HepG2 (cell line): ENCODE measurements at regions not wholly inside any gene's neighbourhood (a gene's known extent, or its start where the extent isn't known, plus 50 kb on each side); places are given as distances from the start of the nearest gene placed in this dataset.

Experiments used
- AGO1 ChIP-seq: fragments of 200-400 bp; formaldehyde crosslinking; IDR thresholded peaks from 2 replicates; pipeline ENCODE4 v1.6.1; 2017; ENCODE audit warnings: mild to moderate bottlenecking, low read depth, low read length, moderate library complexity; ENCODE audit not compliant: poor library complexity, severe bottlenecking
- FOXO1 ChIP-seq: sonication (generic); formaldehyde crosslinking; IDR thresholded peaks from 2 replicates; pipeline ENCODE4 v1.4.0; 2020; ENCODE audit warnings: missing genetic modification reagents
- HNRNPL ChIP-seq: fragments of 200-400 bp; formaldehyde crosslinking; IDR thresholded peaks from 2 replicates; pipeline ENCODE4 v1.6.1; 2017; ENCODE audit warnings: mild to moderate bottlenecking, low read depth, low read length
- IKZF5 ChIP-seq: IDR thresholded peaks from 2 replicates; pipeline ENCODE4 v1.6.1; 2018; ENCODE audit warnings: missing genetic modification reagents, mild to moderate bottlenecking, missing compliant biosample characterization
- SOX6 ChIP-seq, 2 experiments: fragments of 450-650 bp in 1 of 2; sonication (generic) in 1 of 2; formaldehyde crosslinking in 1 of 2; IDR thresholded peaks; 2 replicates each; pipeline versions ENCODE4 v1.4.0 to v1.6.1; 2017 to 2020; ENCODE audit warnings: antibody characterized with exemption in 1 of 2, mild to moderate bottlenecking in 1 of 2, missing genetic modification reagents in 1 of 2
- TBP ChIP-seq: sonication (generic); formaldehyde crosslinking; IDR thresholded peaks from 2 replicates; pipeline ENCODE4 v1.5.0; 2020; ENCODE audit warnings: missing genetic modification reagents
- ZBTB37 ChIP-seq: sonication (generic); formaldehyde crosslinking; IDR thresholded peaks from 2 replicates; pipeline ENCODE4 v1.4.0; 2020; ENCODE audit warnings: mild to moderate bottlenecking, missing genetic modification reagents
- ZNF558 ChIP-seq: sonication (generic); formaldehyde crosslinking; IDR thresholded peaks from 2 replicates; pipeline ENCODE4 v1.9.0; 2022; ENCODE audit warnings: mild to moderate bottlenecking, missing genetic modification reagents, borderline replicate concordance
- TF ChIP-seq, protein P1 (sequence below), 2 experiments: fragments of 450-650 bp in 1 of 2; sonication (generic) in 1 of 2; formaldehyde crosslinking in 1 of 2; IDR thresholded peaks; 2 replicates each; pipeline versions ENCODE4 v1.6.1 to v1.8.0; 2016 to 2022; ENCODE audit warnings: antibody characterized with exemption in 1 of 2, mild to moderate bottlenecking in 1 of 2, missing genetic modification reagents in 1 of 2
- TF ChIP-seq, protein P2 (sequence below): sonication (generic); formaldehyde crosslinking; IDR thresholded peaks from 2 replicates; pipeline ENCODE4 v1.8.1; 2023; ENCODE audit warnings: mild to moderate bottlenecking, missing genetic modification reagents
- TF ChIP-seq, protein P3 (sequence below), 2 experiments: sonication (generic) in 1 of 2; formaldehyde crosslinking in 1 of 2; IDR thresholded peaks; 2 replicates each; pipeline versions ENCODE4 v1.5.1 to v1.6.1; 2011 to 2020; ENCODE audit warnings: borderline replicate concordance in 1 of 2, low read depth in 1 of 2, low read length in 1 of 2, mild to moderate bottlenecking in 1 of 2, missing genetic modification reagents in 1 of 2, moderate library complexity in 1 of 2

DNA sequence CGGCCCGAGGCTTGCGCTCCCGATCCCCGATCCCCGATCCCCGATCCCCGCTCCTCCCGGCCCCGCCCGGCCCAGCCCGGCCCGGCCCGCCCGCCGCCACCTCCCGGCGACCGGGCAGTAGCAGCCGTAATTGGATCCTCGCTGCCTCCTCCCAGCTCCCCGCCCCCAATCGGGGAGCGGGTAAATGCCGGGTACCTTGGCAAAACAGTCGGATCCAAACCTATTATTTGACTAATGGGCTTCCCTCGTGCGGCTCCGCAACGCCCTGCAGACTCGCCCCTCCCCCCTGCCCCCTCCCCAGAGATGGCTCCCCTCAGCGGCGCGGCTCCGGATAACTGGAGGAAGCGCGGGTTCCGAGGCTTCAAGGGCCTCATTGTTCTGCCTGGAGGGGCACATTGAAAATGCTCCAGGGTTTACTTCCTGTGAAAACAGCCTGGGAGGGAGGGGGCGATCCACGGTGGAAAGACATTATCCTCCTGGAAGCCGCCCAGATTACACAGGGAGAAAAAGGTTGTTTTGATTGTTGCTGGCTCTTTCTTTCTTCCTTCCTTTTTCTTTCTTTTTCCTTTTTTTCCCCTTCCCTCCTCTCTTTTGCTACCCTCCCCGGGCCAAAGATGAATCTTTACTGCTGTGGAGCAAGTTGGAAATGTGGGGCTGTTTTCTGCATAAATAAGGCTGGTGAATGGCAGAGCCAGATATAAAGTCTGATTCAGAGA, 94.7 kb upstream of the ZMIZ1 start (continued):
- TF ChIP-seq FOXO1 (peak; percentile 82), IKZF5 (no peak), AGO1 (no peak), TBP (CRISPR knock-in tag) (no peak), HNRNPL (0 out of 2 replicates have a peak, but pooled peaks have one; percentile 19), SOX6 (IDR thresholded peaks at IDR 0.05) (no peak), SOX6 (CRISPR knock-in tag; IDR thresholded peaks at IDR 0.05) (peak; percentile 84), ZNF558 (CRISPR knock-in tag) (no peak), ZBTB37 (CRISPR knock-in tag) (no peak)
- TF ChIP-seq, protein P1, sequence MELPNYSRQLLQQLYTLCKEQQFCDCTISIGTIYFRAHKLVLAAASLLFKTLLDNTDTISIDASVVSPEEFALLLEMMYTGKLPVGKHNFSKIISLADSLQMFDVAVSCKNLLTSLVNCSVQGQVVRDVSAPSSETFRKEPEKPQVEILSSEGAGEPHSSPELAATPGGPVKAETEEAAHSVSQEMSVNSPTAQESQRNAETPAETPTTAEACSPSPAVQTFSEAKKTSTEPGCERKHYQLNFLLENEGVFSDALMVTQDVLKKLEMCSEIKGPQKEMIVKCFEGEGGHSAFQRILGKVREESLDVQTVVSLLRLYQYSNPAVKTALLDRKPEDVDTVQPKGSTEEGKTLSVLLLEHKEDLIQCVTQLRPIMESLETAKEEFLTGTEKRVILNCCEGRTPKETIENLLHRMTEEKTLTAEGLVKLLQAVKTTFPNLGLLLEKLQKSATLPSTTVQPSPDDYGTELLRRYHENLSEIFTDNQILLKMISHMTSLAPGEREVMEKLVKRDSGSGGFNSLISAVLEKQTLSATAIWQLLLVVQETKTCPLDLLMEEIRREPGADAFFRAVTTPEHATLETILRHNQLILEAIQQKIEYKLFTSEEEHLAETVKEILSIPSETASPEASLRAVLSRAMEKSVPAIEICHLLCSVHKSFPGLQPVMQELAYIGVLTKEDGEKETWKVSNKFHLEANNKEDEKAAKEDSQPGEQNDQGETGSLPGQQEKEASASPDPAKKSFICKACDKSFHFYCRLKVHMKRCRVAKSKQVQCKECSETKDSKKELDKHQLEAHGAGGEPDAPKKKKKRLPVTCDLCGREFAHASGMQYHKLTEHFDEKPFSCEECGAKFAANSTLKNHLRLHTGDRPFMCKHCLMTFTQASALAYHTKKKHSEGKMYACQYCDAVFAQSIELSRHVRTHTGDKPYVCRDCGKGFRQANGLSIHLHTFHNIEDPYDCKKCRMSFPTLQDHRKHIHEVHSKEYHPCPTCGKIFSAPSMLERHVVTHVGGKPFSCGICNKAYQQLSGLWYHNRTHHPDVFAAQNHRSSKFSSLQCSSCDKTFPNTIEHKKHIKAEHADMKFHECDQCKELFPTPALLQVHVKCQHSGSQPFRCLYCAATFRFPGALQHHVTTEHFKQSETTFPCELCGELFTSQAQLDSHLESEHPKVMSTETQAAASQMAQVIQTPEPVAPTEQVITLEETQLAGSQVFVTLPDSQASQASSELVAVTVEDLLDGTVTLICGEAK (IDR thresholded peaks at IDR 0.05), result no peak
- TF ChIP-seq, protein P1 (CRISPR knock-in tag; IDR thresholded peaks at IDR 0.05), result no peak
- TF ChIP-seq, protein P2, sequence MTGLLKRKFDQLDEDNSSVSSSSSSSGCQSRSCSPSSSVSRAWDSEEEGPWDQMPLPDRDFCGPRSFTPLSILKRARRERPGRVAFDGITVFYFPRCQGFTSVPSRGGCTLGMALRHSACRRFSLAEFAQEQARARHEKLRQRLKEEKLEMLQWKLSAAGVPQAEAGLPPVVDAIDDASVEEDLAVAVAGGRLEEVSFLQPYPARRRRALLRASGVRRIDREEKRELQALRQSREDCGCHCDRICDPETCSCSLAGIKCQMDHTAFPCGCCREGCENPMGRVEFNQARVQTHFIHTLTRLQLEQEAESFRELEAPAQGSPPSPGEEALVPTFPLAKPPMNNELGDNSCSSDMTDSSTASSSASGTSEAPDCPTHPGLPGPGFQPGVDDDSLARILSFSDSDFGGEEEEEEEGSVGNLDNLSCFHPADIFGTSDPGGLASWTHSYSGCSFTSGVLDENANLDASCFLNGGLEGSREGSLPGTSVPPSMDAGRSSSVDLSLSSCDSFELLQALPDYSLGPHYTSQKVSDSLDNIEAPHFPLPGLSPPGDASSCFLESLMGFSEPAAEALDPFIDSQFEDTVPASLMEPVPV (CRISPR knock-in tag), result no peak
- TF ChIP-seq, protein P3, sequence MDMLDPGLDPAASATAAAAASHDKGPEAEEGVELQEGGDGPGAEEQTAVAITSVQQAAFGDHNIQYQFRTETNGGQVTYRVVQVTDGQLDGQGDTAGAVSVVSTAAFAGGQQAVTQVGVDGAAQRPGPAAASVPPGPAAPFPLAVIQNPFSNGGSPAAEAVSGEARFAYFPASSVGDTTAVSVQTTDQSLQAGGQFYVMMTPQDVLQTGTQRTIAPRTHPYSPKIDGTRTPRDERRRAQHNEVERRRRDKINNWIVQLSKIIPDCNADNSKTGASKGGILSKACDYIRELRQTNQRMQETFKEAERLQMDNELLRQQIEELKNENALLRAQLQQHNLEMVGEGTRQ (IDR thresholded peaks at IDR 0.05; ENCODE audit: low read depth, low read length), result no peak
- TF ChIP-seq, protein P3 (CRISPR knock-in tag; IDR thresholded peaks at IDR 0.05; ENCODE audit: borderline replicate concordance), result no peak
